ENCODE measurements at regions not wholly inside any gene's neighbourhood (a gene's known extent, or its start where the extent isn't known, plus 50 kb on each side); places are given as distances from the start of the nearest gene placed in this dataset.
"Not testable (repeated sequence)": the region's sequence is repeated elsewhere in the genome, so short reads cannot be mapped to it uniquely, and the experiment has no call there.

GRCh38 chr7:84916973-84917372 is 269.9 kb downstream of the SEMA3D start:
- not testable (repeated sequence) for TF ChIP-seq CTCF (conservative IDR thresholded peaks at IDR 0.05; ENCODE audit: low read depth in 2 of 2); EZH2phosphoT487 (IDR thresholded peaks at IDR 0.05; ENCODE audit: unreplicated experiment); EZH2 (IDR thresholded peaks at IDR 0.05; ENCODE audit: low read depth, unreplicated experiment); POLR2AphosphoS5 (IDR thresholded peaks at IDR 0.05; ENCODE audit: low read depth); JUNB (IDR thresholded peaks at IDR 0.05; ENCODE audit: unreplicated experiment); STAT1 (IDR thresholded peaks at IDR 0.05; ENCODE audit: unreplicated experiment); ZNF462 (CRISPR knock-in tag; IDR thresholded peaks at IDR 0.05)
- TF ChIP-seq, protein P1, sequence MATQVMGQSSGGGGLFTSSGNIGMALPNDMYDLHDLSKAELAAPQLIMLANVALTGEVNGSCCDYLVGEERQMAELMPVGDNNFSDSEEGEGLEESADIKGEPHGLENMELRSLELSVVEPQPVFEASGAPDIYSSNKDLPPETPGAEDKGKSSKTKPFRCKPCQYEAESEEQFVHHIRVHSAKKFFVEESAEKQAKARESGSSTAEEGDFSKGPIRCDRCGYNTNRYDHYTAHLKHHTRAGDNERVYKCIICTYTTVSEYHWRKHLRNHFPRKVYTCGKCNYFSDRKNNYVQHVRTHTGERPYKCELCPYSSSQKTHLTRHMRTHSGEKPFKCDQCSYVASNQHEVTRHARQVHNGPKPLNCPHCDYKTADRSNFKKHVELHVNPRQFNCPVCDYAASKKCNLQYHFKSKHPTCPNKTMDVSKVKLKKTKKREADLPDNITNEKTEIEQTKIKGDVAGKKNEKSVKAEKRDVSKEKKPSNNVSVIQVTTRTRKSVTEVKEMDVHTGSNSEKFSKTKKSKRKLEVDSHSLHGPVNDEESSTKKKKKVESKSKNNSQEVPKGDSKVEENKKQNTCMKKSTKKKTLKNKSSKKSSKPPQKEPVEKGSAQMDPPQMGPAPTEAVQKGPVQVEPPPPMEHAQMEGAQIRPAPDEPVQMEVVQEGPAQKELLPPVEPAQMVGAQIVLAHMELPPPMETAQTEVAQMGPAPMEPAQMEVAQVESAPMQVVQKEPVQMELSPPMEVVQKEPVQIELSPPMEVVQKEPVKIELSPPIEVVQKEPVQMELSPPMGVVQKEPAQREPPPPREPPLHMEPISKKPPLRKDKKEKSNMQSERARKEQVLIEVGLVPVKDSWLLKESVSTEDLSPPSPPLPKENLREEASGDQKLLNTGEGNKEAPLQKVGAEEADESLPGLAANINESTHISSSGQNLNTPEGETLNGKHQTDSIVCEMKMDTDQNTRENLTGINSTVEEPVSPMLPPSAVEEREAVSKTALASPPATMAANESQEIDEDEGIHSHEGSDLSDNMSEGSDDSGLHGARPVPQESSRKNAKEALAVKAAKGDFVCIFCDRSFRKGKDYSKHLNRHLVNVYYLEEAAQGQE (IDR thresholded peaks at IDR 0.05; ENCODE audit: unreplicated experiment) = not testable (repeated sequence)

Data from GM23338 (cell line).